ENCODE measurements at regions not wholly inside any gene's neighbourhood (a gene's known extent, or its start where the extent isn't known, plus 50 kb on each side); places are given as distances from the start of the nearest gene placed in this dataset.
"Not testable (repeated sequence)": the region's sequence is repeated elsewhere in the genome, so short reads cannot be mapped to it uniquely, and the experiment has no call there.

DNA sequence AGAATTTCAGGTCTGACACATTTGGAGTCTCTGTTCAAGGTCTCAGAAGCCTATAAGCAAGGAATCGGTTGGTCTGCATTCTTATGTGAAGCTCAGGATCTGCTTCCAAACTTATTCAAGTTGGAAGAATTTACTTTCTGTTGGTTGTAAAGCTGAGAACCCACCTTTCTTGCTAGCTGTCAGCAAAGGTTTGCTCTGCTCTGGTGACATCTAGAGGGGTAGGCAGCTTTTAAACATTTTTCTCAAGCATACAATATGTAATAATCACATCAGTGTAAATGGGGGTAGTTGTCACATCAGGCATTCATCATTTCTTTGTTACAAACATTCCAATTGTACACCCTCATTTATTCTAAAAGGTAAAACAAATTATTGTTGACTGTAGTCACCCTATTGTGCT lies 935.2 kb downstream of the TRAM1L1 start:
- DNase-seq (ENCODE audit: low read depth, low spot score) = no peak

DNA sequence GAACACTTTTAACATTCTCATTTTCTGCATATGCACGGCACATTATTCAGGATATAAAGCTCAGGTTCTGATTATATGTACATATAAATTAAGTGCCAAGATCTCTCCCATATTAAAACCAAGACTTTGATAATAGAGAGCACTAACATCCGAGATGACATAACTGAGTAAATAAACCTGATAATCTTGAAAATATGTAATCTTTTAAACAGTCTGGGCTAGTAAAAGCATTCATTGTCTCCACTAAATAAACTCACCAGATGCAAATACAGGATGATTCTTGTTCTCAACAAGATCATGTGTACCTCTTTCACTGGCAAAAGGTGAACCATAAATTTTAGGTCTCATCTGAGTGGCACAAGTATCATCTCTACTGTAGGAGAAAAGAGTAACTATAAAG lies 942.2 kb downstream of the TRAM1L1 start:
- no peak for DNase-seq (ENCODE audit: low read depth, low spot score)

DNA sequence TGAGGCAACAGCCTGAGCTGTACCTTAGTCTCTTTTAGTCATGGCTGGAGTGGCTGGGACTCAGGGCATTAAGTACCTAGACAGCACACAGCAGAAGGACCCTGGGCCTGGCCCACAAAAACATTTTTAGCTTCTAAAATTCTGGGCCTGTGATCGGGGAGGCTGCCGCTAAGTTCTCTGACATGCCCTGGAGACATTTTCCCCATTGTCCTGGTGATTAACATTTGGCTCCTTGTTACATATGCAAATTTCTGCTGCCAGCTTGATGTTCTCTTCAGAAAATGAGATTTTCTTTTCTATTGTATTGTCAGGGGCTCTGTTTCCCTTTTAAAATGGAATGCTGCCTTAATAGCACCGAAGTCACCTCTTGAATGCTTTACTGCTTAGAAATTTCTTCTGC lies 952.4 kb downstream of the TRAM1L1 start:
- no peak for DNase-seq (ENCODE audit: low read depth, low spot score)

DNA sequence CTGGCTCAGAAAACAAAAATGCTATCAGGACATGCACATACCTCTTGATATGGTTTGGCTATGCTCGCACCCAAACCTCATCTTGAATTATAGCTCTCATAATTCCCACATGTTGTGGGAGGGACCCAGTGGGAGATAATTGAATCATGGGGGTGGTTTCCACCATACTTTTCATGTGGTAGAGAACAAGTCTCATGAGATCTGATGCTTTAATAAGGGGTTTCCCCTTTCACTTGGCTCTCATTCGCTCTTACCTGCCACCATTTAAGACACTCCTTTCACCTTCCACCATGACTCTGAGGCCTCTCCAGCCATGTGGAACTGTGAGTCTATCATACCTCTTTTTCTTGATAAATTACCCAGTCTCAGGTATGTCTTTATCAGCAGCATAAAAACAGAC lies 958.6 kb downstream of the TRAM1L1 start:
- no peak for DNase-seq (ENCODE audit: low read depth, low spot score)

DNA sequence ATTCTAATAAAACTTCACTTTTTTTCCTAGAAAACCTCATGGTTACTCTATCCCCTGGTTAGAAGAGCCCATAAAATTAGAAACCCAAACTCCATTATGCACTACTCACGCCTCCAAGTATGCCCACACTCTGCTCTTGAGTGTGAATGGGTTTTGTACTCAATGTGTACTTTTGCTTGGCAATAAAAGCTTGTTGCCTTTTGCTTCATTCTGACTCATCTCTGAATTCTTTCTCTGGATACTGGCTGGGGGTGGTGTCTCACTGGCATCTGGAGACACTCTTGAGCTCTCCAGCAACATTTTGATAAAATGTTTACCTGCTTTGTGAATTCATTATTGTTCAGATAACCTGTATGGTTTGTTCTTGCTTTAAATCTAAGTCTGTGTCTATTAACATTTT lies 963.3 kb downstream of the TRAM1L1 start:
- DNase-seq (ENCODE audit: low read depth, low spot score) = no peak

DNA sequence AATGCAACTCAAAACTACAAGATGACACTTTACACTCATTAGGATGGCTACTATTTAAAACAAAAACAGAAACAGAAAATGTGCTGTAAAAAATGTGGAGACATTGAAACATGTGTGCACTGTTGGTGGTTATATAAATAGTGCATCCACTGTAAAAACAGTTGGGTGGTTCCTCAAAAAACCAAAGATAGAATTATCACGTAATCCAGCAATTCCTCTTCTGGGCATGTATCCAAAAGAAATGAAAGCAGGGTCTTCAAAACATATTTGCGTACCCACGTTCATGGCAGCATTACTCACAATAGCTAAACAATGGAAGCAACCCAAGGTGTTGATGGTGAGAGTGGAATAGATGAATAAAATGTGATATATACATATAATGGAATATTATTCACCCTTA lies 967.2 kb downstream of the TRAM1L1 start:
- DNase-seq (ENCODE audit: low read depth, low spot score) = no peak

DNA sequence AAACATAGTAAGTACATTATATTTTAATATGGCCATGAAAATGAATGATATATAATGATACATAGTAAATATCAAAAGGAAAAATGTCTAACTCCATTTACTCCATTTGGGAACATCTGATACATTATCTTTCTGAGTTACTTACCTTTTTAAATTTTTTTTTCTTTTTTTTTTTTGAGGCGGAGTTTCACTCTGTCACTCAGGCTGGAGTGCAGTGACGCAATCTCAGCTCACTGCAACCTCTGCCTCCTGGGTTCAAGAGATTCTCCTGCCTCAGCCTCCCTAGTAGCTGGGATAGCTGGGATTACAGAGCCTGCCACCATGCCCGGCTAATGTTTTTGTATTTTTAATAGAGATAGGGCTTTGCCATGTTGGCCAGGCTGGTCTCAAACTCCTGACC lies 972.5 kb downstream of the TRAM1L1 start:
- DNase-seq (ENCODE audit: low read depth, low spot score) = not testable (repeated sequence)

DNA sequence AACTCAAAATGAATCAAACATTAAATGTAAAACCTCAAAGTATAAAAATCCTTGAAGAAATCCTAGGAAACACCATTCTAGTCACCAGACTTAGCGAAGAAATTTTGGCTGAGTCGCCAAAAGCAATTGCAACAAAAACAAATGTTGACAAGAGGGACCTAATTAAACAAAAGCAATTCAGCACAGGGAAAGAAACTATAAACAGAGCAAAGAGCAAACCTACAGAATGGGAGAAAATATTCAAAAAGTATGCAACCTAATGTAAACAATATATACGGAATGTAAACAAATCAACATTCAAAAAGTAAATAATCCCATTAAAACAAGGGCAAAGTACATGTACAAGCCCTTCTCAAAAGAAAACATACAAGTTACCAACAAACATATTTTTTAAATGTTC lies 974.7 kb downstream of the TRAM1L1 start:
- DNase-seq (ENCODE audit: low read depth, low spot score) = no peak

DNA sequence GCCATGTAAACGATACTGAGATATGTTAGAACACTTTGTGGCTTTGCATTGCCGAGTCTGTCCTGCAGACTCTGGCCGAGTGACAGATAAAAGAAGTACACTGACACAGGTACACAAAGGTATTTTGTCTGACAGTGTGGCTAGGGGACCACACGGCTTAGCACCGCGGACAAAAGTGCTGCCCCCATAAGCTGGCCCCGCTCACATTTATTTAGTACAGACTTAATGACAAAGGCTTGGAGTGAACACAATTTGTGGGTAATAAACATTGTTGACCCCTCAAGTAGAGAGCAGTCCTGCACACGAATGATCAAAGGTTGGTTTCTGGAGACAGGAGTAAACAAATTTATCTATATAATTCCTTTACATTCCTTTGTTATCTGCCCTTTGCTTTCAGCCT lies 976.8 kb downstream of the TRAM1L1 start:
- no peak for DNase-seq (ENCODE audit: low read depth, low spot score)

DNA sequence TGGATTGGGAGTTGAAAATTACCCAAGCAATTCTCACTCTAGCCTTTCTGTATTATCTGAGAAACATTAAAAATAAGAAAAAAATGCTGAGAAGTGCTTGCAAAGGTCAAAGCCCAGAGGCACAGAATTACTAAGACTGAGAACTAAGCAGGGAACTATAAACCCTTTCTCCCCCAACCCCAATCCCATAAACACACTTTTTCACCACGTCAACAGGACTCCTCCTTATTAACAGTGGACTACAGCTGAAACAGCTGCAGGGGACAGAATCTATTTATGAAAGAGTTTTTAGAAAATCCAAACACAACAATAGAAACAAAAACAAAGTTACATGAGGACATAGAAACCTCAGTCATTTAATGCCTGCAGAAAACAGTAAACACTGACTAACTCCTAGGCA lies 984.1 kb downstream of the TRAM1L1 start:
- no peak for DNase-seq (ENCODE audit: low read depth, low spot score)

DNA sequence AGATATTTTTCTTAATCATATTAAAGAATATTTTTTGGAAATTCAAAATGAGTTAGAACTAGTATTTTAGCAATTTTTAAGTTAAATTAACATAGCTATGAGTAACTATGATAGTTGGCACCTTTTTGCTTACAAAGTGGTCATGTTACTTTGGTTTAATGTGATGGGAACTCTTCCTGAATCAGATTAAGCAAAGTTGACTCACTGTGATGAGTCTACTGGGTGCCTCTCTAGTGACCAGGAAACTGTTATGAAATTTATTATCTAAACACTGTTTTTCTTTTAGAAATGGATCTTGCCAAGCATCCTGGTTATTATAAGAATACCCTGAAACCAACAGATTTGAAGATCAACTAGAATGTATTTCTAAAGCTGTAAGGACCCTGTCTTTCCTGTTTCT lies 985.8 kb downstream of the TRAM1L1 start:
- DNase-seq (ENCODE audit: low read depth, low spot score) = no peak

DNA sequence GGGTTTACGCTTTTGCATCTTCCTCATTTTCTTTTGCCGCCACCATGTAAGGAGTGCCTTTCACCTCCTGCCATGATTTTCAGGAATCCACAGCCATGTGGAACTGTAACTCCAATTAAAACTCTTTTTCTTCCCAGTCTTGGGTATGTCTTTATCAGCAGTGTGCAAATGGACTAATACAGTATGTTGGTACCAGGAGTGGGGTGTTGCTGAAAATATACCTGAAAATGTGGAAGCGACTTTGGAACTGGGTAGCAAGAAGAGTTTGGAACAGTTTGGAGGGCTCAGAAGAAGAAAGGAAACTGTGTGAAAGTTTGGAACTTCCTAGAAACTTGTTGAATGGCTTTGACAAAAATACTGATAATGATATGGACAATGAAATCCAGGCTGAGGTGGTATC lies 983.9 kb upstream of the NDST4 start:
- DNase-seq (ENCODE audit: low read depth, low spot score) = not testable (repeated sequence)

DNA sequence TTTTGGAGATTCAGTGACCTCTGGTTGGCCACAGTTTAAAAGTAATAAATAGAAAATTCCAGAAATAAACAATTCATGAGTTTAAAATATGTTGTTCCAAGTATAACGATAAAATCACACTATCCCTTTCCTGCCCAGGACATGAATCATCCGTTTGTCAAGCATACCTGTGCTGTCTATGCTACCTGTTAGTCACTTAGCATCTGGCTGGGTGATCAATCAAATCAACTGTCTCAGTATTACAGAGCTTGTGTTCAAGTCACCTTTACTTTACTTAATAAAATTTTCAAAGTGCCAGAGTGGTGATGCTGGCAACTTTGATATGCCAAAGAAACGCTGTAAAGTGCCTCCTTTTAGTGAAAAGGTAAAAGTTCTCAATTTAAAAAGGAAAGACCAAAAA lies 979.5 kb upstream of the NDST4 start:
- DNase-seq (ENCODE audit: low read depth, low spot score) = no peak

DNA sequence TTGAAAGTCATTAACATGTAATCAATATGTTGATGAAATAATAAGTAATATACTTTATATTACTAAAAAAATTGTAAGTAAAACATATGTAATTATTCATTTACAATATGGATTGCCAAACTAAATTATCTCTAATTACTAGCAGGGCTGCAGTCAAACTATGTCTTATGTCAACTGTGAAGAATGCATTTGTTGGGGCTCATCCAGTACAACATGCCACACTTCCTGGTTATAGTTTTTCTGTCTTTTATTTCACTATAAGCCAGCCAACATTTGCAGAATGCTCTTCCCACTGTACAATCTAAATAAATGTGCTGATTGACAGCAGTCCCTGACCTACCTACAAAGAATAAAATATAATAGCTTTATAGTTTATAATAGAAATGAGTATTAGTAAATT lies 975.4 kb upstream of the NDST4 start:
- DNase-seq (ENCODE audit: low read depth, low spot score) = no peak

DNA sequence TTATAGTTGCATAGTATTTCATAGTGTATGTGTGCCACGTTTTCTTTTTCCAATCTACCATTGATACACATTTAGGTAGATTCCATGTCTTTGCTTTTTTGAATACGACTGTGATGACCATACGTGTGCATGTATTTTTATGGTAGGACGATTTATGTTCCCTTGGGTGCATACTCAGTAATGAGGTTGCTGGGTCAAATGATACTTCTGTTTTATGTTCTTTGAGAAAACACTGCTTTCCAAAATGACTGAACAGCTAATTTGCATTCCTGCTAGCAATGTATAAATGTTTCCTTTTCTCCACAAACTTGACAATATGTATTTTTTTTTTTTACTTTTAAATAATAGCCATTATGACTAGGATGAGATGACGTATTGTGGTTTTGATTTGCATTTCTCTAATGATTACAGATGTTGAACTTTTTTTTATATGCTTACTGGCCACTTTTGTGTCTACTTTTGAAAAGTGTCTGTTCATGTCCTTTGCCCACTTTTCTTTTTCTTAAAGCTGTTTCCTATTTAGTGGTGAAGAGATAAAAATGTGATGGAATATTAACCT lies 969.5 kb upstream of the NDST4 start:
- DNase-seq (ENCODE audit: low read depth, low spot score) = no peak

DNA sequence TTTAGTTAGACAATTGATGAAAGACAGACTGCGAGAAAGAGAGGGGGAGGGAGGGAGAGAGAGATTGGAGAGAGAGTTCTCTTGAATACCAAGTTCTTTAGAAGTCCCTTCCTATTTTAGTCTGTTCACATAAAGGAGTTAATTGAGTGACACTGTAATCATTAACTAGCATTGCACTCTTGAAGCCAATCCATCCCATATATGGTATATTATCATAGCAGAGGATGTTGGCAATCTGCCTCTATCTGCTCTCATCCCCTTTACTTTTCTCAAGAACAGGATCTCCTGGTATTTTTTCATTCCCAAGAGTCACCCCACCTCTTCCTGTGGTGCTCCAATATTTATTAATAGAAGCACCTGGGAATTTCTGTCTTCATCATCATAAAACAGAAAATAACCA lies 959.6 kb upstream of the NDST4 start:
- no peak for DNase-seq (ENCODE audit: low read depth, low spot score)

DNA sequence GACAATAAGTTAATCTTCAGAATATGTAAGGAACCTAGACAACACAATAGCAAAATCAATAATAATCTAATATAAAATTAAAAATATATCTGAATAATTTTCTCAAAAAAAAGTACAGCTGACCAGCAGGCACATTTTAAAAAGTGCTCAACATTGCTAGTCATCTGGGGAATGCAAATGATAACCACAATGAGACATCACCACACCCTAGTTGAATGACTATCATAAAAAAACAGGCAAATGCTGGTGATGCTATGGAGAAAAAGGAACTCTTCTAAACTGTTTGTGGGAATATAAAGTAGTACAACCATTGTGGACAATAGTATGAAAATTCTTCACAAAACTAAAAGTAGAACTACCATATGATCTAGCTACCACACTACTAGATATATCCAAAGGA lies 956.9 kb upstream of the NDST4 start:
- DNase-seq (ENCODE audit: low read depth, low spot score) = no peak

DNA sequence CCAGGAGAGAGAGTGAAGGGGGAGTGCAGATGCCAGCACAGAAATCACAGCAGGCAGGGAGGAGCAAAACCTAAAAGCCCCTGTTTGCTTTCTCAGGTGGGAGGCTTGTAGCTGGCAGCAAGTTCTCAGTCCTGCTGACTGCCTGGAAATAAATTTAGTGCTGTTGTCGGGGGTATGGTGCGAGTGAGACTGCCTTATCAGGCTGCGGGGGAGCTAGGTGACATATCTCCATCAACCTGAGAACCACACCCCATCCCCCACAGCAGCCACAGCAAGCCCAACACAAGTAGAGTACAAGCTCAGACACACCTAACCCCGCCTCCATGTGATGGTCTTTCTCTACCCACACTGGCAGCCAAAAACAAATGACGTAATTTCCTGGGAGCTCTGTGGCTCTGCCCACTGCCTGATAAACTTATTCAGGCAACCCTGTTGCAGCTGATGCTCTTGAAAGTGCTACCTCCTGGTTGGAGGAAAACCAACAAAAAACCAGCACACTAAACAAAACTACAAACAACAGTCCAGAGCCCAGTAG lies 953.4 kb upstream of the NDST4 start:
- no peak for DNase-seq (ENCODE audit: low read depth, low spot score)

DNA sequence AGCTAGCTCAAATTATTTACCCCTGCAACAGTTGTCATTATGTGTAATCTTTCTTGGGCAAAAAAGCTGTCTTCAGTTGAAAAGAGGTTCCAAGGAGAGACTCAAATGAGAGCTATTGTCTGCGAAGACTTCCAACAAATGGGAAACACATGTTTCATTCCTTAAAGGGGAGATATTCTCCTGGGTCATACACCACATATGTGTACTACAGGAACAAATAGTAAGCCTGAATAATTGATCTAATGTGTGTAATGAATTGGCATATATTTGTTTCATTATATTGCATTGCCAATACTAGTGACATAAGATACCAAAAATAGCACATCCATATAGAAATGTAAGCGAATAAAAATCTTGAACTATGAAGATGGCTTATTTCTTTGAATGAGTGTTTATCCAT lies 950.9 kb upstream of the NDST4 start:
- no peak for DNase-seq (ENCODE audit: low read depth, low spot score)

DNA sequence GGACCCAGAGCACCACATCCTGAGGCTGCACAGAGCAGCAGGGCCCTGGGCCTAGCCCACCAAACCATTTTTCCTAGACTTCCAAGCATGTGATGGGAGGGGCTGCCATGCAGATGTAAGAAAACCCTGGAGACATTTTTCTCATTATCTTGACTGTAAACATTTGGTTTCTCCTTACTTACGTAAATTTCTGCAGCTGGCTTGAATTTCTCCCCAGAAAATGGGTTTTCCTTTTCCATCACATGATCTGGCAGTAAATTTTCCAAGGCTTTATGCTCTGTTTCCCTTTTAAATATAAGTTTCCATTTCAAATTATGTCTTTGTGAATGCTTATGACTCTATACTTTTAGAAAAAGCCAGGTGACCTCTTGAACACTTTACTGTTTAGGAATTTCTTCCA lies 945.9 kb upstream of the NDST4 start:
- no peak for DNase-seq (ENCODE audit: low read depth, low spot score)

DNA sequence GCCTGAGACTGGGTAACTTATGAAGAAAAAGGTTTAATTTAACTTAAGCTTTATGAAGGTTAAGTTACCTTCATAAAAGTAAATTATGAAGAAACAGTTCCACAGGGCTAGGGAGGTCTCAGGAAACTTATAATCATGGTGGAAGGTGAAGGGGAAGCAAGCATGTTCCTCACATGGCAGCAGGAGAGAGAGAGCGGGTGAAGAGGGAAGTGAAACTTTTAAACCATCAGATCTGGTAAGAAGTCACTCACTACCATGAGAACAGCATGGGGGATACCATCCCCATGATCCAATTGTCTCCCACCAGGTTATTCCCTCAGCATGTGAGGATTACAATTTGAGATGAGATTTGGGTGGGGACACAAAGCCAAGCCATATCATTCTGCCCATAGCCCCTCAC lies 944.7 kb upstream of the NDST4 start:
- no peak for DNase-seq (ENCODE audit: low read depth, low spot score)

DNA sequence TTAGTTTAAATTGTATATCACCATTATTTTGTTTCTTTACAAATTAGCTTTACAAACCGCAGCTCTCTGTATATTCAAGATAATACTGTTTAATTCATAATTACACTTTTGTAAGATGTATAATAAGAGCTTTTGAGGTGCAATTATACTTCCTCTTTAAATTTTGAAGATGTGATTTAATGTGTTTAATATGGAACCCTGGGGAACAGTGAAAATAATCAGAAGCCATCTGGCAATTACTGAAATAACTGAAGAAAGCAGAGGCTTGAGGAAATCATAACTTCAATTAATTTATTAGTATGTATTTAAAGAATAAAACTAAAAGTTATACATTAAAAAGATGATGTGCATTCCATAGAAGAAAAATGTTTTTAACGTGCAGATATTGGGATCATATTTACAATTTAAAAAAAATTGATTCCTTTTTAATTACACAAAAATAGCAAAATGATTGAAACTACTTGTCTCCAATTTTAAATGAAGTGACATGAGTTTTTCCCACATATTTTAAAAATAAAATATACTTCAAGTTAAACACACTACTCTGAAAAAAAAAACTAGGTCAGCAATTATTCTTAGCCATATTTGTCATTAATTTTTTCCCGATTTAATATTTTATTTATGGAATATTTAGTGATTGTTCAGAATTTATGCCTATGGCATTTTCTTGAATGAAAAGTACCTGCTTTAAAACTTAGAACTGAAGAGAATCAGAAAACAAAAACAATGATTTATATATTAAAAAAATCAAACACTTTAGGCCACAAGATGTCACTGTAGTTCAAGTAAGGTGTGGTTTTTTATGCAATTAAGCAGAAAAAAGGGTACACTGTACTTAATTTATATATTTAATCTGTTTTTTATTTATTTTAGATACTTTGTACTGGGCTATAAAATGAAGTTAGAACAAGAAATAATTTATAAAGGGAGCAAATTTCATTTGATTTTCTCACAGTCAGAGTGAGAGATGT lies 942.7 kb upstream of the NDST4 start:
- no peak for DNase-seq (ENCODE audit: low read depth, low spot score)

DNA sequence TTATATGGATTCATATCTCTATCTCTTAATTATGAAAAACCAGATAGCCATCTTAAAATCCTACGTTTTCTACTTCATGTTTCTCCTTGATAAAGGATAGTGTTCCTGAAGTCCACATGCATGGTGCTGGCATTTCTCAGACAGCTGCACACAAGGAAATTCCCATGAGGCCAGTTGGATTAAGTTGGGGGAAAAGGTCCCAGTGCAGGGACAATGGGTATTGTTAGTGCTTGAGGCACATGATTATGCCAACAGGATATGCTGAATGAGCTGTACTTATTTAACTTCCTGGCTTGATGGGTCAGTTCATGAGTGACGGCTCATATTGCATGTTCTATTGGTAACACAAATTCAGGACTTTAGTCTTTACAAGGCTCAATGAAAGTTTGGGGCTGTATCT lies 913.9 kb upstream of the NDST4 start:
- no peak for DNase-seq (ENCODE audit: low read depth, low spot score)

Data from iPS DF 19.7 (cell line).